ENCODE measurements at regions not wholly inside any gene's neighbourhood (a gene's known extent, or its start where the extent isn't known, plus 50 kb on each side); places are given as distances from the start of the nearest gene placed in this dataset.
"Not testable (repeated sequence)": the region's sequence is repeated elsewhere in the genome, so short reads cannot be mapped to it uniquely, and the experiment has no call there.

- no peak for DNase-seq (ENCODE audit: low read depth in 3 of 3, low spot score in 1 of 3)
Measured at GRCh38 chr2:118791483-118791882, 56.0 kb downstream of the EN1 start.

GRCh38 chr2:118786746-118787145 lies 60.7 kb downstream of the EN1 start:
- DNase-seq (ENCODE audit: low read depth in 3 of 3, low spot score in 1 of 3), result no peak

- DNase-seq (ENCODE audit: low read depth in 3 of 3, low spot score in 1 of 3), result no peak
Measured at GRCh38 chr2:118784860-118785259, 62.6 kb downstream of the EN1 start.

GRCh38 chr2:118779362-118779761 lies 68.1 kb downstream of the EN1 start:
- no peak for DNase-seq (ENCODE audit: low read depth in 3 of 3, low spot score in 1 of 3)

- no peak for DNase-seq (ENCODE audit: low read depth in 3 of 3, low spot score in 1 of 3)
Measured at GRCh38 chr2:118774458-118775133, 72.9 kb downstream of the EN1 start.

GRCh38 chr2:118773826-118774225 lies 73.6 kb downstream of the EN1 start:
- DNase-seq (ENCODE audit: low read depth in 3 of 3, low spot score in 1 of 3), result no peak

- DNase-seq (ENCODE audit: low read depth in 3 of 3, low spot score in 1 of 3), result no peak
Measured at GRCh38 chr2:118772487-118773200, 74.8 kb downstream of the EN1 start.

- no peak for DNase-seq (ENCODE audit: low read depth in 3 of 3, low spot score in 1 of 3)
Measured at GRCh38 chr2:118769707-118770400, 77.6 kb downstream of the EN1 start.

GRCh38 chr2:118766871-118767270 lies 80.6 kb downstream of the EN1 start:
- no peak for DNase-seq (ENCODE audit: low read depth in 3 of 3, low spot score in 1 of 3)

- DNase-seq (ENCODE audit: low read depth in 3 of 3, low spot score in 1 of 3), result no peak
Measured at GRCh38 chr2:118764855-118765254, 82.6 kb downstream of the EN1 start.

- DNase-seq (ENCODE audit: low read depth in 3 of 3, low spot score in 1 of 3), result no peak
Measured at GRCh38 chr2:118763797-118764196, 83.7 kb downstream of the EN1 start.

- no peak for DNase-seq (ENCODE audit: low read depth in 3 of 3, low spot score in 1 of 3)
Measured at GRCh38 chr2:118762290-118762689, 85.2 kb downstream of the EN1 start.

- no peak for DNase-seq (ENCODE audit: low read depth in 3 of 3, low spot score in 1 of 3)
Measured at GRCh38 chr2:118761771-118762170, 85.7 kb downstream of the EN1 start.

GRCh38 chr2:118755901-118756300 lies 91.5 kb downstream of the EN1 start:
- DNase-seq (ENCODE audit: low read depth in 3 of 3, low spot score in 1 of 3), result no peak

- no peak for DNase-seq (ENCODE audit: low read depth in 3 of 3, low spot score in 1 of 3)
Measured at GRCh38 chr2:118755384-118755783, 92.1 kb downstream of the EN1 start.

GRCh38 chr2:118752762-118753429 lies 94.6 kb downstream of the EN1 start:
- no peak for DNase-seq (ENCODE audit: low read depth in 3 of 3, low spot score in 1 of 3)

- DNase-seq (ENCODE audit: low read depth in 3 of 3, low spot score in 1 of 3), result no peak
Measured at GRCh38 chr2:118750959-118751565, 96.4 kb downstream of the EN1 start.

GRCh38 chr2:118748245-118748885 lies 99.1 kb downstream of the EN1 start:
- no peak for DNase-seq (ENCODE audit: low read depth in 3 of 3, low spot score in 1 of 3)

- DNase-seq (ENCODE audit: low read depth in 3 of 3, low spot score in 1 of 3), result no peak
Measured at GRCh38 chr2:118747637-118748036, 99.8 kb downstream of the EN1 start.

- DNase-seq (ENCODE audit: low read depth in 3 of 3, low spot score in 1 of 3), result no peak
Measured at GRCh38 chr2:118747066-118747465, 100.4 kb downstream of the EN1 start.

- DNase-seq (ENCODE audit: low read depth in 3 of 3, low spot score in 1 of 3), result not testable (repeated sequence)
Measured at GRCh38 chr2:118744682-118745181, 102.7 kb downstream of the EN1 start.

Data from stimulated activated CD4-positive, alpha-beta T cell treated with anti-CD3 and anti-CD28 coated beads, TNF-alpha, amount 100 ng/mL, for 1 hour (primary cell).